Suprapubic skin (tissue), 4 donors: ENCODE measurements at regions not wholly inside any gene's neighbourhood (a gene's known extent, or its start where the extent isn't known, plus 50 kb on each side); places are given as distances from the start of the nearest gene placed in this dataset.

Experiments used
- DNase-seq, 2 donors: peaks; one replicate each; pipeline ENCODE4 v3.0.0-alpha.2; 2019; ENCODE audit warnings: low spot score in 2 of 2
- H3K27ac ChIP-seq: fragments of 200-600 bp; sonication (generic); one replicate; pipeline ENCODE4 v1.5.1; 2019
- H3K27me3 ChIP-seq: fragments of 200-600 bp; sonication (generic); one replicate; pipeline ENCODE4 v1.5.1; 2019
- H3K36me3 ChIP-seq: fragments of 200-600 bp; sonication (generic); one replicate; pipeline ENCODE4 v1.5.1; 2019
- H3K4me1 ChIP-seq: fragments of 200-600 bp; sonication (generic); one replicate; pipeline ENCODE4 v1.5.1; 2019
- H3K4me3 ChIP-seq: fragments of 200-600 bp; sonication (generic); one replicate; pipeline ENCODE4 v1.5.1; 2019; ENCODE audit warnings: mild to moderate bottlenecking
- H3K9me3 ChIP-seq: fragments of 200-600 bp; sonication (generic); one replicate; pipeline ENCODE4 v1.5.1; 2019
- CTCF ChIP-seq, 2 donors: fragments of 200-600 bp in 1 of 2; fragments of 450-650 bp in 1 of 2; sonication (generic) in 1 of 2; IDR thresholded peaks; one replicate each; pipeline ENCODE4 v1.5.1; 2016 to 2019; ENCODE audit warnings: antibody characterized with exemption in 2 of 2, mild to moderate bottlenecking in 1 of 2, moderate library complexity in 1 of 2
- EP300 ChIP-seq: sonication (generic); formaldehyde crosslinking; IDR thresholded peaks from one replicate; pipeline ENCODE4 v1.6.1; 2017; ENCODE audit warnings: antibody characterized with exemption
- POLR2A ChIP-seq, 2 donors: fragments of 450-650 bp; IDR thresholded peaks; one replicate each; pipeline ENCODE4 v1.6.1; 2017; ENCODE audit warnings: antibody characterized with exemption in 2 of 2, mild to moderate bottlenecking in 2 of 2, moderate library complexity in 2 of 2
- POLR2AphosphoS5 ChIP-seq, 3 donors: sonication (generic); formaldehyde crosslinking; IDR thresholded peaks; one replicate each; pipeline ENCODE4 v1.6.1; 2017; ENCODE audit warnings: antibody characterized with exemption in 3 of 3
- WGBS: methylation state at CpG from one replicate; pipeline ENCODE4 v1.1.5; 2018; 5-methylcytosine and 5-hydroxymethylcytosine counted together

GRCh38 chr12:24688601-24689000, 260.3 kb downstream of the BCAT1 start:
- Histone ChIP-seq H3K4me1 (no peaks in the 10 kb centered on the region), H3K36me3 (no peaks in the 10 kb centered on the region), H3K9me3 (no peaks in the 10 kb centered on the region), H3K4me3 (no peak overlapping the region), H3K27ac (no peak overlapping the region), H3K27me3 (peaks cover 4% of the 10 kb centered on the region)
- WGBS: 90% methylated on average over 6 of the region's 6 CpGs
- DNase-seq: no peak
- TF ChIP-seq POLR2AphosphoS5 (IDR thresholded peaks at IDR 0.05) (no peak), EP300 (no peak), CTCF (IDR thresholded peaks at IDR 0.05) (no peak), POLR2A (IDR thresholded peaks at IDR 0.05) (no peak)

GRCh38 chr12:24681570-24681969, 267.3 kb downstream of the BCAT1 start:
- Histone ChIP-seq H3K4me1 (no peaks in the 10 kb centered on the region), H3K9me3 (no peaks in the 10 kb centered on the region), H3K27ac (no peak overlapping the region), H3K4me3 (no peak overlapping the region), H3K27me3 (no peaks in the 10 kb centered on the region), H3K36me3 (no peaks in the 10 kb centered on the region)
- 89% methylated on average over 3 of the region's 3 CpGs for WGBS
- no peak for DNase-seq
- no peak for TF ChIP-seq POLR2A (IDR thresholded peaks at IDR 0.05)
- TF ChIP-seq CTCF (IDR thresholded peaks at IDR 0.05): no peak
- no peak for TF ChIP-seq EP300
- no peak for TF ChIP-seq POLR2AphosphoS5 (IDR thresholded peaks at IDR 0.05)

GRCh38 chr12:24679126-24679525, 269.8 kb downstream of the BCAT1 start:
- Histone ChIP-seq H3K27me3 (no peaks in the 10 kb centered on the region), H3K4me3 (no peak overlapping the region), H3K4me1 (no peaks in the 10 kb centered on the region), H3K36me3 (no peaks in the 10 kb centered on the region), H3K9me3 (no peaks in the 10 kb centered on the region), H3K27ac (no peak overlapping the region)
- no peak for DNase-seq
- WGBS: 44% methylated on average over 3 of the region's 3 CpGs
- TF ChIP-seq CTCF (IDR thresholded peaks at IDR 0.05) (no peak), EP300 (no peak), POLR2AphosphoS5 (IDR thresholded peaks at IDR 0.05) (no peak), POLR2A (IDR thresholded peaks at IDR 0.05) (no peak)

GRCh38 chr12:24678436-24678835, 270.5 kb downstream of the BCAT1 start:
- Histone ChIP-seq H3K27me3 (no peaks in the 10 kb centered on the region), H3K36me3 (no peaks in the 10 kb centered on the region), H3K4me3 (no peak overlapping the region), H3K4me1 (no peaks in the 10 kb centered on the region), H3K27ac (no peak overlapping the region), H3K9me3 (no peaks in the 10 kb centered on the region)
- 58% methylated on average over 2 of the region's 2 CpGs for WGBS
- TF ChIP-seq CTCF (IDR thresholded peaks at IDR 0.05) (no peak), EP300 (no peak), POLR2A (IDR thresholded peaks at IDR 0.05) (no peak), POLR2AphosphoS5 (IDR thresholded peaks at IDR 0.05) (no peak)
- DNase-seq: no peak

- TF ChIP-seq EP300 (no peak), POLR2AphosphoS5 (IDR thresholded peaks at IDR 0.05) (no peak), POLR2A (IDR thresholded peaks at IDR 0.05) (no peak), CTCF (IDR thresholded peaks at IDR 0.05) (no peak)
- Histone ChIP-seq H3K4me3 (no peak overlapping the region), H3K27me3 (no peaks in the 10 kb centered on the region), H3K9me3 (no peaks in the 10 kb centered on the region), H3K36me3 (no peaks in the 10 kb centered on the region), H3K27ac (no peak overlapping the region), H3K4me1 (no peaks in the 10 kb centered on the region)
- DNase-seq: no peak
- 87% methylated on average over 2 of the region's 2 CpGs for WGBS
Measured at GRCh38 chr12:24668563-24668962, 280.3 kb downstream of the BCAT1 start.
